CD14-positive monocyte (primary cell): ENCODE measurements at regions not wholly inside any gene's neighbourhood (a gene's known extent, or its start where the extent isn't known, plus 50 kb on each side); places are given as distances from the start of the nearest gene placed in this dataset.

ENCODE experiments used
- DNase-seq, 3 donors: peaks; one replicate each; pipeline ENCODE4 v3.0.0-alpha.2; 2011 to 2022
- H2AFZ ChIP-seq: 2 replicates; pipeline ENCODE4 v1.6.0; 2012; ENCODE audit warnings: mild to moderate bottlenecking, low read depth, low read length, inconsistent platforms; ENCODE audit not compliant: insufficient read depth, poor library complexity, severe bottlenecking
- H3K27ac ChIP-seq, 2 donors: 1 replicate in 1 of 2; 2 replicates in 1 of 2; pipeline ENCODE4 v1.5.1; 2012 to 2013; ENCODE audit warnings: low read length in 2 of 2, control low read depth in 1 of 2, inconsistent platforms in 1 of 2, low read depth in 1 of 2, mild to moderate bottlenecking in 1 of 2
- H3K27me3 ChIP-seq, 2 donors: one replicate each; pipeline versions ENCODE4 v1.6.0 to v1.6.1; 2011 to 2013; ENCODE audit warnings: low read length in 2 of 2; ENCODE audit not compliant: control insufficient read depth in 2 of 2, insufficient read depth in 2 of 2
- H3K36me3 ChIP-seq, 2 donors: replicated peaks in 1 of 2; 1 replicate in 1 of 2; 2 replicates in 1 of 2; pipeline versions ENCODE4 v1.5.1 to v1.6.1; 2012 to 2013; ENCODE audit warnings: low read length in 2 of 2, control low read depth in 1 of 2, inconsistent platforms in 1 of 2, mild to moderate bottlenecking in 1 of 2; ENCODE audit not compliant: insufficient read depth in 2 of 2, control insufficient read depth in 1 of 2
- H3K4me1 ChIP-seq, 2 donors: 1 replicate in 1 of 2; 2 replicates in 1 of 2; pipeline versions ENCODE4 v1.5.1 to v1.6.1; 2012 to 2013; ENCODE audit warnings: low read length in 2 of 2, control low read depth in 1 of 2, inconsistent platforms in 1 of 2, mild to moderate bottlenecking in 1 of 2, moderate library complexity in 1 of 2; ENCODE audit not compliant: insufficient read depth in 2 of 2, control insufficient read depth in 1 of 2
- H3K4me2 ChIP-seq: replicated peaks from 2 replicates; pipeline ENCODE3; 2012; ENCODE audit warnings: low read length, moderate library complexity, mild to moderate bottlenecking; ENCODE audit not compliant: poor library complexity, severe bottlenecking; ENCODE audit errors: extremely low read depth
- H3K4me3 ChIP-seq, 3 experiments: fragments of 200-600 bp in 1 of 3; sonication (generic) in 1 of 3; replicated peaks in 1 of 3; 1 replicate in 2 of 3; 2 replicates in 1 of 3; pipeline ENCODE4 v1.5.1; 2011 to 2013; ENCODE audit warnings: low read length in 3 of 3, mild to moderate bottlenecking in 3 of 3, control low read depth in 2 of 3, low read depth in 2 of 3, inconsistent platforms in 1 of 3, moderate library complexity in 1 of 3
- H3K79me2 ChIP-seq: 2 replicates; pipeline ENCODE4 v1.6.0; 2012; ENCODE audit warnings: mild to moderate bottlenecking, control low read depth, inconsistent platforms, low read length, moderate library complexity; ENCODE audit not compliant: insufficient read depth
- H3K9ac ChIP-seq: 2 replicates; pipeline ENCODE4 v1.6.0; 2017; ENCODE audit warnings: low read length, mild to moderate bottlenecking; ENCODE audit not compliant: insufficient read depth, poor library complexity, severe bottlenecking
- H3K9me3 ChIP-seq, 2 donors: replicated peaks in 1 of 2; 1 replicate in 1 of 2; 2 replicates in 1 of 2; pipeline versions ENCODE4 v1.5.1 to v1.6.1; 2012 to 2013; ENCODE audit warnings: low read length in 2 of 2, control low read depth in 1 of 2; ENCODE audit not compliant: control insufficient read depth in 1 of 2, insufficient read depth in 1 of 2
- H4K20me1 ChIP-seq: 2 replicates; pipeline ENCODE4 v1.6.0; 2012; ENCODE audit warnings: mild to moderate bottlenecking, low read length, control low read depth, moderate library complexity; ENCODE audit not compliant: insufficient read depth
- H3K27ac Mint-ChIP-seq, 7 donors: one replicate each; pipeline ENCODE4 v1.8.0; 2020; ENCODE audit warnings: mild to moderate bottlenecking in 7 of 7, mixed read lengths in 7 of 7, moderate library complexity in 6 of 7, inconsistent platforms in 2 of 7
- H3K27me3 Mint-ChIP-seq, 3 donors: one replicate each; pipeline ENCODE4 v1.8.0; 2021 to 2022; ENCODE audit warnings: low read depth in 3 of 3, mild to moderate bottlenecking in 3 of 3, mixed read lengths in 3 of 3, moderate library complexity in 3 of 3, inconsistent platforms in 1 of 3
- H3K36me3 Mint-ChIP-seq, 2 donors: one replicate each; pipeline ENCODE4 v1.8.0; 2020; ENCODE audit warnings: mixed read lengths in 2 of 2, inconsistent platforms in 1 of 2, mild to moderate bottlenecking in 1 of 2
- H3K4me1 Mint-ChIP-seq: one replicate; pipeline ENCODE4 v1.8.0; 2020; ENCODE audit warnings: mild to moderate bottlenecking, mixed read lengths
- H3K4me3 Mint-ChIP-seq, 2 donors: one replicate each; pipeline ENCODE4 v1.8.0; 2020; ENCODE audit warnings: mild to moderate bottlenecking in 2 of 2, mixed read lengths in 2 of 2, moderate library complexity in 1 of 2
- H3K9me3 Mint-ChIP-seq, 7 donors: one replicate each; pipeline ENCODE4 v1.8.0; 2020 to 2022; ENCODE audit warnings: mixed read lengths in 7 of 7, mild to moderate bottlenecking in 6 of 7, moderate library complexity in 6 of 7, inconsistent platforms in 2 of 7
- WGBS: methylation state at CpG from one replicate; pipeline ENCODE4 v1.1.5; 2013; ENCODE audit warnings: missing lambda C conversion rate; ENCODE audit not compliant: insufficient coverage; 5-methylcytosine and 5-hydroxymethylcytosine counted together
- intact Hi-C, 2 donors: fragments of 100-400 bp; cut with micrococcal nuclease; formaldehyde crosslinking; loops; one replicate each; pipeline versions ENCODE4 v1.15.0 to v1.15.1; 2023
- TF ChIP-seq, protein P1 (sequence below): fragments of 200-600 bp; IDR thresholded peaks from one replicate; pipeline ENCODE4 v1.8.0; 2022; ENCODE audit warnings: antibody characterized with exemption, mild to moderate bottlenecking

DNA sequence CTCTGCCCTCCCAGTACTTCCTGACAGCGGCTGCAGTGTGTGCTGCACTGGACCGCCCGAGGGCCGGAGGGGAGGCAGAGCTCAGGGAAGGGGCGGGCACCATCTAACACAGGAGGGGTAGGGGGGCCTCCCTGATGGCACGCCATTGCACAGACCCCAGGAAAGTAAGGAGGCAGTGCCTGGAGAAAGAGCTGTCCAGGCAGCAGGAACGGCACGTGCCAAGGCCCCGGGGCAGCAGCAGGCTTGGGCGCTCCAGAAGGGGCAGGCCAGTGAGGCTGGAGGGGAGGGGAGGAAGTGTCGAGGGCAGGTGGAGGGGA lies 110.7 kb downstream of the CRYAA start:
- DNase-seq, result no peak
- Histone ChIP-seq H3K4me3 (no peak overlapping the region), H2AFZ (no peak overlapping the region), H3K9ac (no peak overlapping the region), H3K79me2 (no peaks in the 10 kb centered on the region), H3K4me1 (no peaks in the 10 kb centered on the region), H3K36me3 (no peaks in the 10 kb centered on the region), H3K4me2 (no peak overlapping the region), H3K27me3 (no peaks in the 10 kb centered on the region), H3K27ac (no peak overlapping the region), H3K9me3 (no peaks in the 10 kb centered on the region), H4K20me1 (no peaks in the 10 kb centered on the region)
- H3K27ac Mint-ChIP-seq, result no peak overlapping the region
- intact Hi-C loops, result no loop called here
- H3K27me3 Mint-ChIP-seq, result peaks cover 12 to 30% (median 17%) of the 10 kb centered on the region in 3 donors
- H3K4me3 Mint-ChIP-seq, result no peak overlapping the region
- no peaks in the 10 kb centered on the region for H3K36me3 Mint-ChIP-seq
- H3K9me3 Mint-ChIP-seq, result no peaks in the 10 kb centered on the region
- WGBS, result 88% methylated on average over 6 of the region's 11 CpGs
- no peaks in the 10 kb centered on the region for H3K4me1 Mint-ChIP-seq
- TF ChIP-seq, protein P1, sequence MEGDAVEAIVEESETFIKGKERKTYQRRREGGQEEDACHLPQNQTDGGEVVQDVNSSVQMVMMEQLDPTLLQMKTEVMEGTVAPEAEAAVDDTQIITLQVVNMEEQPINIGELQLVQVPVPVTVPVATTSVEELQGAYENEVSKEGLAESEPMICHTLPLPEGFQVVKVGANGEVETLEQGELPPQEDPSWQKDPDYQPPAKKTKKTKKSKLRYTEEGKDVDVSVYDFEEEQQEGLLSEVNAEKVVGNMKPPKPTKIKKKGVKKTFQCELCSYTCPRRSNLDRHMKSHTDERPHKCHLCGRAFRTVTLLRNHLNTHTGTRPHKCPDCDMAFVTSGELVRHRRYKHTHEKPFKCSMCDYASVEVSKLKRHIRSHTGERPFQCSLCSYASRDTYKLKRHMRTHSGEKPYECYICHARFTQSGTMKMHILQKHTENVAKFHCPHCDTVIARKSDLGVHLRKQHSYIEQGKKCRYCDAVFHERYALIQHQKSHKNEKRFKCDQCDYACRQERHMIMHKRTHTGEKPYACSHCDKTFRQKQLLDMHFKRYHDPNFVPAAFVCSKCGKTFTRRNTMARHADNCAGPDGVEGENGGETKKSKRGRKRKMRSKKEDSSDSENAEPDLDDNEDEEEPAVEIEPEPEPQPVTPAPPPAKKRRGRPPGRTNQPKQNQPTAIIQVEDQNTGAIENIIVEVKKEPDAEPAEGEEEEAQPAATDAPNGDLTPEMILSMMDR, result no peak

DNA sequence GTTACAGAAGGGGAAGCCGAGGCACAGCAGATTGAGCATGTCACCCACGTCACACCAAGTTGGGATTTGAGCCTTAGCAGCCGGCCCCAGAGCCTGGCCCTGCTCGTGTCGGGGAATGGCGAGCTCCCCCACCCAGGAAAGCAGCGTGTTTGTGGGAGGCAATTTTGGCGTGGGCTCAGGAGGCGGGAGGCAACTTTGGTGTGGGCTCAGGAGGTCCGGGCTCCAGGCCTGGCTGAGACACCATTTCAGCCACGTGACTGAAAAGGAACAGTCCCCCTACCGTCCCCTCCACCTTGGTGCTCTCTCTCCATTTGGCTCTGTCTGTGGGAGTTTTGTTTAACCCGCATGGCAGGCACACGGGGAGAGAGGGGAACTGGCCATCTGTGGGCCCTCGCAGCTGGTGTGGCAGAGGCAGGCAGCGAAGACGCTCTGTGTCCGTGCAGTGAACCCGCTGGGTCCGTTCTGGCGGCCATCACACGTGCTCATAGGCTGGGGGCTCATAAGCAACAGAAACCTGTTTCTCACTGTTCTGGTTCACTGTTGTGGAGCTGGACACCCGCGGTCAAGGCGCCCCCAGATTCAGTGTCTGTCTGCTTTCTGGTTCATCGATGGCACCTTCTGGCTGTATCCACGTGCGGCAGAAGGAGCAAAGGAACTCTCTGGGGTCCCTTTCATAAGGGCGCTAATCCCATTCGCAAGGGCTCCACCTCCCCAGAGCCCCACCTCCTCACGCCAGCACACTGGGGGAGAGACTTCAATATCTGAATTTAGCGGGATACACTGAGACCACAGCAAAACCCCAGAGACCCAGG lies 110.2 kb downstream of the CRYAA start:
- no peak for DNase-seq
- Mint-ChIP-seq H3K27ac (no peak overlapping the region), H3K4me3 (no peak overlapping the region), H3K27me3 (peaks cover 12 to 33% (median 17%) of the 10 kb centered on the region in 3 donors), H3K36me3 (no peaks in the 10 kb centered on the region), H3K9me3 (no peaks in the 10 kb centered on the region), H3K4me1 (no peaks in the 10 kb centered on the region)
- 87% methylated on average over 19 of the region's 32 CpGs for WGBS
- H3K36me3 ChIP-seq, result no peaks in the 10 kb centered on the region
- no peaks in the 10 kb centered on the region for H3K79me2 ChIP-seq
- no peak overlapping the region for H3K9ac ChIP-seq
- no peak overlapping the region for H3K27ac ChIP-seq
- H3K4me2 ChIP-seq, result no peak overlapping the region
- no peak overlapping the region for H3K4me3 ChIP-seq
- no peaks in the 10 kb centered on the region for H3K9me3 ChIP-seq
- no peak overlapping the region for H2AFZ ChIP-seq
- no peaks in the 10 kb centered on the region for H4K20me1 ChIP-seq
- TF ChIP-seq, protein P1, result no peak
- intact Hi-C loops, result no loop called here
- no peaks in the 10 kb centered on the region for H3K27me3 ChIP-seq
- no peaks in the 10 kb centered on the region for H3K4me1 ChIP-seq
